Stimulated activated CD8-positive, alpha-beta memory T cell treated with anti-CD3 and anti-CD28 coated beads, Interleukin-7, amount 100 ng/mL, for 1 hour (primary cell): ENCODE measurements at regions not wholly inside any gene's neighbourhood (a gene's known extent, or its start where the extent isn't known, plus 50 kb on each side); places are given as distances from the start of the nearest gene placed in this dataset.

Experiments
- DNase-seq, 2 donors: peaks; one replicate each; pipeline ENCODE4 v3.0.0-alpha.2; 2020; ENCODE audit warnings: low read depth in 2 of 2

GRCh38 chr5:82338771-82339373 is 60.7 kb upstream of the RPS23 start:
- DNase-seq, result no peak

- no peak for DNase-seq
Observed at GRCh38 chr5:82336959-82337351, 58.8 kb upstream of the RPS23 start.

- no peak for DNase-seq
Observed at GRCh38 chr5:82336226-82336958, 58.2 kb upstream of the RPS23 start.

GRCh38 chr5:82335806-82336205 is 57.7 kb upstream of the RPS23 start:
- no peak for DNase-seq

- no peak for DNase-seq
Observed at GRCh38 chr5:82334856-82335255, 56.7 kb upstream of the RPS23 start.

GRCh38 chr5:82334085-82334692 is 56.0 kb upstream of the RPS23 start:
- DNase-seq, result no peak

GRCh38 chr5:82332886-82333615 is 54.9 kb upstream of the RPS23 start:
- no peak for DNase-seq

- DNase-seq, result no peak
Observed at GRCh38 chr5:82332064-82332855, 54.1 kb upstream of the RPS23 start.

GRCh38 chr5:82331557-82331956 is 53.4 kb upstream of the RPS23 start:
- DNase-seq, result no peak

GRCh38 chr5:82330530-82331270 is 52.5 kb upstream of the RPS23 start:
- DNase-seq, result no peak

- no peak for DNase-seq
Observed at GRCh38 chr5:82329393-82329792, 51.2 kb upstream of the RPS23 start.
